GM21447 (cell line): ENCODE measurements at regions not wholly inside any gene's neighbourhood (a gene's known extent, or its start where the extent isn't known, plus 50 kb on each side); places are given as distances from the start of the nearest gene placed in this dataset.

ENCODE experiments used
- ATAC-seq: cut with Tn5 transposase; IDR thresholded peaks from one replicate; pipeline ENCODE4 v1.9.1; 2021; ENCODE audit not compliant: unreplicated experiment

GRCh38 chr12:116482179-116482578, 77.0 kb upstream of the MAP1LC3B2 start:
- no peak for ATAC-seq

GRCh38 chr12:116482859-116483258, 76.3 kb upstream of the MAP1LC3B2 start:
- ATAC-seq: no peak

GRCh38 chr12:116483959-116484750, 75.0 kb upstream of the MAP1LC3B2 start:
- ATAC-seq: no peak

- ATAC-seq: no peak
Observed at GRCh38 chr12:116484807-116485206, 74.4 kb upstream of the MAP1LC3B2 start.

- no peak for ATAC-seq
Observed at GRCh38 chr12:116489116-116489515, 70.1 kb upstream of the MAP1LC3B2 start.

GRCh38 chr12:116490471-116490870, 68.7 kb upstream of the MAP1LC3B2 start:
- no peak for ATAC-seq

- ATAC-seq: no peak
Observed at GRCh38 chr12:116492703-116493324, 66.4 kb upstream of the MAP1LC3B2 start.

GRCh38 chr12:116495260-116495659, 63.9 kb upstream of the MAP1LC3B2 start:
- ATAC-seq: no peak

GRCh38 chr12:116497051-116497591, 62.1 kb upstream of the MAP1LC3B2 start:
- ATAC-seq: no peak

GRCh38 chr12:116498471-116498870, 60.7 kb upstream of the MAP1LC3B2 start:
- no peak for ATAC-seq

GRCh38 chr12:116502141-116502725, 56.9 kb upstream of the MAP1LC3B2 start:
- no peak for ATAC-seq

GRCh38 chr12:116502989-116503496, 56.1 kb upstream of the MAP1LC3B2 start:
- ATAC-seq: no peak

- ATAC-seq: no peak
Observed at GRCh38 chr12:116504438-116504837, 54.7 kb upstream of the MAP1LC3B2 start.

GRCh38 chr12:116506697-116507064, 52.5 kb upstream of the MAP1LC3B2 start:
- ATAC-seq: no peak

- no peak for ATAC-seq
Observed at GRCh38 chr12:116508145-116509121, 50.7 kb upstream of the MAP1LC3B2 start.
